Loucy (cell line): ENCODE measurements at regions not wholly inside any gene's neighbourhood (a gene's known extent, or its start where the extent isn't known, plus 50 kb on each side); places are given as distances from the start of the nearest gene placed in this dataset.

Experiments
- CTCF ChIP-seq: fragments of 200-600 bp; sonication (generic); conservative IDR thresholded peaks from 2 replicates; pipeline ENCODE4 v1.5.1; 2014; ENCODE audit warnings: mild to moderate bottlenecking, antibody characterized with exemption, low read length
- EZH2phosphoT487 ChIP-seq: fragments of 200-600 bp; IDR thresholded peaks from 2 replicates; pipeline ENCODE4 v1.6.1; 2018; ENCODE audit warnings: antibody characterized with exemption, mild to moderate bottlenecking, moderate library complexity, borderline replicate concordance

- TF ChIP-seq CTCF = no peak
- TF ChIP-seq EZH2phosphoT487 = no peak
These were observed 77.1 kb upstream of the SLC4A4 start for GRCh38 chr4:71261633-71262121.
